DOHH2 (cell line): ENCODE measurements at regions not wholly inside any gene's neighbourhood (a gene's known extent, or its start where the extent isn't known, plus 50 kb on each side); places are given as distances from the start of the nearest gene placed in this dataset.

Source experiments
- H3F3A ChIP-seq: fragments of 200-600 bp; sonication (generic), shearing (Covaris generic); 2 replicates; pipeline ENCODE4 v1.6.0; 2016; ENCODE audit warnings: antibody characterized with exemption, mild to moderate bottlenecking; ENCODE audit not compliant: control insufficient read depth, insufficient read depth
- H3K27ac ChIP-seq: fragments of 200-600 bp; sonication (generic); 2 replicates; pipeline ENCODE4 v1.5.1; 2014; ENCODE audit warnings: low read depth, mild to moderate bottlenecking, low read length, moderate library complexity
- H3K27me3 ChIP-seq: fragments of 200-600 bp; sonication (generic); 2 replicates; pipeline ENCODE4 v1.6.1; 2014; ENCODE audit warnings: mild to moderate bottlenecking, low read length, mixed read lengths; ENCODE audit not compliant: control insufficient read depth
- H3K36me3 ChIP-seq: fragments of 200-600 bp; sonication (generic); 2 replicates; pipeline ENCODE4 v1.6.1; 2014; ENCODE audit warnings: mild to moderate bottlenecking, low read length, moderate library complexity, mixed read lengths; ENCODE audit not compliant: control insufficient read depth
- H3K4me1 ChIP-seq: fragments of 200-600 bp; sonication (generic); 2 replicates; pipeline ENCODE4 v1.6.1; 2014; ENCODE audit warnings: mild to moderate bottlenecking, low read length, mixed read lengths; ENCODE audit not compliant: control insufficient read depth
- H3K4me2 ChIP-seq: fragments of 200-600 bp; sonication (generic); 2 replicates; pipeline ENCODE4 v1.6.0; 2014; ENCODE audit warnings: mild to moderate bottlenecking, low read length, moderate library complexity
- H3K4me3 ChIP-seq: fragments of 200-600 bp; sonication (generic); 2 replicates; pipeline ENCODE4 v1.5.1; 2014; ENCODE audit warnings: mild to moderate bottlenecking, low read length, mixed read lengths
- H3K79me2 ChIP-seq: fragments of 200-600 bp; sonication (generic); 2 replicates; pipeline ENCODE4 v1.6.1; 2014; ENCODE audit warnings: mild to moderate bottlenecking, low read length, mixed read lengths; ENCODE audit not compliant: control insufficient read depth
- H3K9me2 ChIP-seq: fragments of 200-600 bp; sonication (generic); replicated peaks from 2 replicates; pipeline ENCODE4 v1.6.1; 2014; ENCODE audit warnings: mild to moderate bottlenecking, low read length, mixed read lengths; ENCODE audit not compliant: control insufficient read depth
- H3K9me3 ChIP-seq: fragments of 200-600 bp; sonication (generic); 2 replicates; pipeline ENCODE4 v1.6.1; 2014; ENCODE audit warnings: antibody characterized with exemption, low read length, mixed read lengths; ENCODE audit not compliant: control insufficient read depth, insufficient read depth
- H4K20me1 ChIP-seq: fragments of 200-600 bp; sonication (generic); 2 replicates; pipeline ENCODE4 v1.6.0; 2014; ENCODE audit warnings: low read depth, mild to moderate bottlenecking, antibody characterized with exemption, low read length, moderate library complexity; ENCODE audit not compliant: control insufficient read depth, insufficient read depth
- CTCF ChIP-seq: fragments of 200-600 bp; sonication (generic); IDR thresholded peaks from one replicate; pipeline ENCODE4 v1.5.1; 2014; ENCODE audit warnings: antibody characterized with exemption, mild to moderate bottlenecking, low read depth, low read length; ENCODE audit not compliant: poor library complexity, severe bottlenecking
- EZH2phosphoT487 ChIP-seq: fragments of 200-600 bp; sonication (generic); IDR thresholded peaks from 2 replicates; pipeline ENCODE4 v1.6.1; 2017; ENCODE audit warnings: borderline replicate concordance, mild to moderate bottlenecking, antibody characterized with exemption, low read length, moderate library complexity, mixed read lengths

DNA sequence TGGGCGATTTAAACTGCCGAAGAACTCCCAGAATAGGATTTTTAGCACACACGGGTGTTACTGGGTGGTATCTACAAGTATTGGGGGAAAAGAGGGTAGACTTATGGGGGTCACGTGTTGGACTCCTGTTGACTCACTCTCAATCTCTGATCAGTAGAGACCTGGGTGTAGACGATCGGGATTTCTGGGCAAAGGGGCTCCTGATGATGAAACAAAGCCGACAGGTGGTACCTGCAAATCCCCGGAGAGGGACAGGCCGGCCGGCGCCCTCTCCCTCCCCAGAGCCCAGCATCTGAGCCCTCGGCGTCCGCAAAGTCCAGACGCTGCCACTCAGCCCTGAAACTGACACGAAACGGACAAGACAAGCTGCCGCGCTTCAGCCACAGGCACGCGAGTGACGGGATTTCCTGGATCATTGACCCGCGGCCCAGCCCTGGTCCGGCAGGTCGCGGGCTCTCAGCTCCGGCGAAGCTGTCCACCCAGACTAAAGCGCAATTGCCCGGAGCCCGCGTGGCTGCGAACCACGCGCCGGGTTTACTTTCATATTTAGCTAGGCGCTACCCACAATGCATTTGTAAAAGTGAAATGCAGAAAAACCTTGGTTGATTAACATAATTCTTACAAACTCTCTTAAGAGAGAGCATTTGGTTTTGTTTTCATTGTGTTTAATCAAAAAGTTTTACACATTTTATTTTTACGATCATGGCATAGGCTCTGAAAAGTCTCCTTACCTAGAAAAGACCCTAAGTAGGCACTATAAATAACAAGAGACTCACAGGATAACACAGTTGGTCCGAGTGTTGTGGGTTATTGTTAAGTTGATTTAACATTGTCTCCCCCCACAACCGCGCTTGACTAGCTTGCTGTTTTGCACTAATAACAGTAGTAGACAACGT, 56.9 kb upstream of the EZH2 start:
- Histone ChIP-seq H3K4me2 (peak overlapping the region; percentile 88), H3K36me3 (no peaks in the 10 kb centered on the region), H3K4me3 (peak overlapping the region; percentile 82), H3F3A (peaks cover 10% of the 10 kb centered on the region), H3K27ac (peak overlapping the region; percentile 32), H4K20me1 (no peaks in the 10 kb centered on the region), H3K4me1 (peaks cover 21% of the 10 kb centered on the region), H3K9me3 (no peaks in the 10 kb centered on the region), H3K9me2 (no peaks in the 10 kb centered on the region), H3K27me3 (no peaks in the 10 kb centered on the region), H3K79me2 (peaks cover 8% of the 10 kb centered on the region)
- TF ChIP-seq CTCF, result no peak
- no peak for TF ChIP-seq EZH2phosphoT487

GRCh38 chr7:148939128-148939755, 55.2 kb upstream of the EZH2 start:
- no peak overlapping the region; the same call in 1 of the 2 replicates for H3K4me3 ChIP-seq
- H3K36me3 ChIP-seq, result no peaks in the 10 kb centered on the region
- no peaks in the 10 kb centered on the region for H3K9me2 ChIP-seq
- no peaks in the 10 kb centered on the region for H3K9me3 ChIP-seq
- H3K4me2 ChIP-seq, result peak overlapping the region; percentile 88
- TF ChIP-seq CTCF, result no peak
- no peak for TF ChIP-seq EZH2phosphoT487
- no peak overlapping the region for H3K27ac ChIP-seq
- H3K4me1 ChIP-seq, result peaks cover 21% of the 10 kb centered on the region
- no peaks in the 10 kb centered on the region for H3K27me3 ChIP-seq
- no peaks in the 10 kb centered on the region for H4K20me1 ChIP-seq
- H3F3A ChIP-seq, result peaks cover 7% of the 10 kb centered on the region
- H3K79me2 ChIP-seq, result peaks cover 8% of the 10 kb centered on the region

DNA sequence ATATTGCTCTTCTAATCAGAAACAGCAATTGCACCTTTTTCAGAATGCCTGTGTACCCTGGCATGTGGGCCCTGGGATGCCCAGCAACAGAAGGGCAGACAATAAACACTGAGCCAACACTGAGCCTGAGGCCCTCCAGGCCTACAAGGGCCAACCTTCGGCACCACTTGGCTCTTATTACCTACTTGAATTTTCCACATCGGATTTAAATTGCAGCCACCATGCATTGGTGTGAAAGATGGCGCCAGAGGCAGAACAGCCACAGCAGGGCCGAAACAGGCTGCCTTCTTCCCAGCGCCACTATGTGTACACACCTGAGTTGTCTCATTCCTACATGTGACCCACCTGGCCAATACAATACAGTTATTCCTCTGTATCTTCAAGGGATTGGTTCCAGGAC, 51.4 kb upstream of the EZH2 start:
- Histone ChIP-seq H3K36me3 (no peaks in the 10 kb centered on the region), H3K27me3 (no peaks in the 10 kb centered on the region), H3K79me2 (peaks cover 7% of the 10 kb centered on the region), H4K20me1 (no peaks in the 10 kb centered on the region), H3K4me2 (no peak overlapping the region), H3K9me2 (no peaks in the 10 kb centered on the region), H3F3A (peaks cover under 1% of the 10 kb centered on the region; the same call in 1 of the 2 replicates), H3K27ac (no peak overlapping the region), H3K4me1 (peaks cover 13% of the 10 kb centered on the region), H3K9me3 (no peaks in the 10 kb centered on the region), H3K4me3 (no peak overlapping the region)
- no peak for TF ChIP-seq EZH2phosphoT487
- no peak for TF ChIP-seq CTCF
